ENCODE measurements at regions not wholly inside any gene's neighbourhood (a gene's known extent, or its start where the extent isn't known, plus 50 kb on each side); places are given as distances from the start of the nearest gene placed in this dataset.

GRCh38 chr1:87866416-87866815 lies 537.7 kb downstream of the LMO4 start:
- TF ChIP-seq CTCF (IDR thresholded peaks at IDR 0.05) (no peak), POLR2AphosphoS5 (IDR thresholded peaks at IDR 0.05; ENCODE audit: low read depth, low read length) (no peak), REST (IDR thresholded peaks at IDR 0.05; ENCODE audit: insufficient read depth in 1 of 2, low read depth in 2 of 2, low read length in 1 of 2) (no peak)

Measured in Panc1 (cell line).